ENCODE measurements at regions not wholly inside any gene's neighbourhood (a gene's known extent, or its start where the extent isn't known, plus 50 kb on each side); places are given as distances from the start of the nearest gene placed in this dataset.
"Not testable (repeated sequence)": the region's sequence is repeated elsewhere in the genome, so short reads cannot be mapped to it uniquely, and the experiment has no call there.

DNA sequence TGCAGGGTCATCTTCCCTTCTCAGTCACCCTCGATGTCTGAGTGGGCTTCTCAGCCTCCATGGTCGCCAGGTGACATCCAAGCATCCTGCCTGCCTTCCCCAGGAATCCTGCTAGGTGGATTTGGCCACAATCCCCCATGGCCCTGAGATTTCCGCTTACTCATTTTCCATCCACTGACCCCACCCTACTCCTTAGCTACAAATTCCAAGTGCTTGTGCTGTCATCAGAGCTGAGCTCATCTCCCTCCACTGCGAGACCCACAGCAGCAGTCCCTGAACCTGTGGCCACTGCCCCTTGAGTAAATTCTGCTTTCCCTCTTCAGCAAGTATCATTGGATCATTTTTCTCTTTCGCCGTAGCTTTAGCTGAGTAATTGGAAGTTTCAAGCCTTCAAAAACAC lies 90.5 kb upstream of the ANKRD10 start:
- no peak for DNase-seq

DNA sequence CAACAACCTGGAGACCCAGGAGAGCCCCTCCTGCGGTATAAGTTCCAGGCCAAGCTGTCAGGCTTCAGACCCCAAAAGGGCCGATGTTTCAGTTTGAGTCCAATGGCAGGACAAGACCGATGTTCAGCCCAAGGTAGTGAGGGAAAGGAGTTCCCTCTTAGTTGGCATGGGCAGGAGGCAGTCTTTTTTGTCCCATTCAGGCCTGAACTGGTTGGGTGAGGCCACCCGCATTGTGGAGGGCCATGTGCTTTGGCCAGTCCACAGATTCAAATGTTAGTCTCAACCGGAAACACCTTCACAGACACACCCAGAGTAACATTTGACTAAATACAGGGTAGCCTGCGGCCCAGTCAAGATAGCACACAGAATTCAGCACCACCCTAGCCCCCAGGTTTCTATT lies 89.6 kb upstream of the ANKRD10 start:
- no peak for DNase-seq

DNA sequence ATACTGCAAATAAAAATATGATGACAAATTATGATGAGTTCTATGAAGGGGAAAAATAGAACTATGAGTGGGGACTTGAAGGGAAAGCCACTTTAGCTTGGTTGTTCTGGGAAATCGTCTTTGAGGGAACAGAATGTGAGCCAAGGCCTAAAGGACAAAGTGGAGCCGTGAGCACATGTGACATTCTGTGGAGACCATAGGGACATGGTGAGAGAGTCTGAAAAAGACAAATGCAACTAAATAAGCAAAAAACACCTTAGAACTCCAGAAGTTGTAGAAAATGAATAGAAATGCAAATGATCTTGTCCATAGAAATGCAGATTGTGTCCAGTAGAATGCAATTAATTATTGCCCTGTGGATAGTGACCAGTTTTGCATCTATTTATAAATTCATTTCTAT lies 86.8 kb upstream of the ANKRD10 start:
- no peak for DNase-seq

DNA sequence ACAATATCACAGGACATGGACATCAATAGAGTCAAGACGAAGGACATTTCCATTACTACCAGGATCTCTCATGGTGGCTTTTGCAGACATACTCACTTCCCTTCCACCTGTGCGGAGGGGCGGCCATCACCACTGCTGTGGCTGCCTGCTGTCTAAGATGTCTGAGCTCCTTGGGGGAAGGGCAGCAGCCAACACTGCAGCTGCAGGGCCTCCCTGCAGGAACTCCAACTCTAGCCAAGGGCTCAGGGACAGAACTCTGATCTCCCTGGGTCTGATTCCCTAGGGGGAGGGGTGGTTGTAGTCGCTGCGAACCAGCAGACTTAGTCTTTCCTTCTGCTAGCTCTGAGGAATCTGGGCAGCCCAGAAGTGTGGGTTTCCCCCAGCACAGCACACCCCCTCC lies 78.9 kb upstream of the ANKRD10 start:
- DNase-seq, result no peak

DNA sequence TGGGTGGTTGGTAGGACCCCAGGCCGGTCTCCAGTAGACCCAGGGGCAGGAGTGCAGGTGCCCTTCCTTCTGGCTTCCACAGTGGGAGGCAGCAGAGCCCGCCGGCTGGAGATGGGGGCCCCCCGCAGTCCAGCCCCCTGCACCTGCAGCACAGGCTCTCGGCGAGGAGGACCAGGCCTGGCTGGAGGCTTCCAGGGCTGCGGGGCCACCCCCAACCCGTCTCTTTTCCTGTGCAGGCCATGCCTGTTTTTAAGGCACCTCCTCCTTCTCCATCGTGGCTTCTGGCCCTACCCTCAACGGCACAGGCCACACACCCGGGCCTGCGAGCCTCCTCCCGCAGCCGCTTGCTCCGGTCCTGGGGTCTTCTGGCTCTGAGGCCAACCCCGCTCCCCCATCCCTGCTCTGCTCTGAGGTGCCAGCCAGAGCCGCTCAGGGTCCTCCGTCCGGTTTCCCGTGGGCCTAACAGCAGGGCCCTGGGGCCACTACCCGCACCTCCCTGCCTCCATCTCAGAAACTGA lies 77.2 kb upstream of the ANKRD10 start:
- DNase-seq, result no peak

DNA sequence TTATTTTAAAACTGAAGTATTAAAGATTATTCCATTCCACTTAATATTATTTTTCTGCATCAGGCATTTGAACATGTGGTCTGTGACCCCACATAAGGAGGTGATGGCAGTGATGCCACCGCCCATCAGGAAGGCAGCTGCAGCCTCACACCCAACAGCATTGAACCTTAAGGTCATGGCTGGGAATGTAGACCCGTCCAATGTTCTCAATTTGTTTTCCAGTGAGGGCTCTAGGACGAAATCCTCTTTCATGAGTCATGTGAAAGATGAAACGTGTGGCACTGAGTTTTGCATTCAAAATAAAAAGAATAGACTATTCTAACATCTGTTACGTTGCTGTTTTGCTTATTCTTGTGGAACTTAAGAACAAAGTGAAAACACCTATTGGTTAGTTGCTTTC lies 74.5 kb upstream of the ANKRD10 start:
- no peak for DNase-seq

DNA sequence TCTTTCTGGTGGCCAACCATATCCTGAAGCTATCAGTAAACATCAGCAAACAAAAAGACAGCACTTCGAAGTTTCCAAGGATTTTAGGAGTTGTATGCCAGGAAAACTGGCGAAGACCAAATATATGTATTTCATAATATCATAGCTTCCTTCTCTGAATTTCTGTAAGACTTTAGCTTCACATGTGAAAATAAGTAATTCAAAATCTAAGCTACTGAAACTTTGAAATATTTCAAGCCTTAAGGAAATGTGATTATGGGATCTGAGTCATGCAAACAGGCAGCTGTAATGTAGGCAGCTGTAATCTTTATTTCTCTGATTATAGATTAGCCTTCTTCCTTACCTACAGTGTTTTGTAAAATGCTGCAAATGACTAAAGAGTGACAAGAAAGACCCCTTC lies 70.7 kb upstream of the ANKRD10 start:
- DNase-seq, result no peak

DNA sequence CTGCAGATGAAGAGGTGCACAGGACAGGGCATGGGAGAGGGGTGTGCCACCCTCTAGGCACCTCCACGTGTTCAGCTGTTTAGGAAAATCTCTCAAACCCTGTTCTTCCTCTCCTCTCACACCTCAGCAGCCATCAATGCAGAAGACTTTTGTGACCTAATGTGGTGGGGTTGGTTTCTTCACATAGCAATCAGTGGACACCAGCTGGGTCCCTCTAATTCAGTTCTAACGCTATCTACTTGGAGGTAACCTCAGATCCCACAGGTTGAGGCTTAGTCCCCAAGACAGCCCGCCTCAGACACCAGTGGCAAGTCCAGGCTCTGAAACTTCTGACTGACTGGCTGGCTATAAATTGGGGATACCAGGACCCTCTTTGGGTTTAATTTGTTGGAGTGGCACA lies 69.9 kb upstream of the ANKRD10 start:
- no peak for DNase-seq

DNA sequence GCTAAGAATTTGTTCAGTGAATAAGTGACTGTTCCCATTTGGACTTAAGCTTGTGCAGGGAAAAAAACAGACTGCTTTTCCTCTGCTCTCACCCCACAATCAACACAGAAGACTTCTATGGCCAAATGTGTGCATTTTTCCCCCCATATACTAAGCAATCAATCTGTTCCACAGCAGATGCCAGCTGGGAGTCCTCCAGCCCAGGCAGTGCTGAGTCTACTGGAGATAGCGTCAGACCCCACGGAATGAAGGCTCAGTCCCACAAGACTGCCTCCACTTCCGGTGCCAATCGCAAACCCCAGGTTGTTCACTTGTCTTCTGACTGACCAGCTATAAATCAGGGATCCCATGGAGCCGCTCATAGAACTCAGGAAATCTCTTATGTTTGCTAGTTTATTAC lies 69.5 kb upstream of the ANKRD10 start:
- no peak for DNase-seq

DNA sequence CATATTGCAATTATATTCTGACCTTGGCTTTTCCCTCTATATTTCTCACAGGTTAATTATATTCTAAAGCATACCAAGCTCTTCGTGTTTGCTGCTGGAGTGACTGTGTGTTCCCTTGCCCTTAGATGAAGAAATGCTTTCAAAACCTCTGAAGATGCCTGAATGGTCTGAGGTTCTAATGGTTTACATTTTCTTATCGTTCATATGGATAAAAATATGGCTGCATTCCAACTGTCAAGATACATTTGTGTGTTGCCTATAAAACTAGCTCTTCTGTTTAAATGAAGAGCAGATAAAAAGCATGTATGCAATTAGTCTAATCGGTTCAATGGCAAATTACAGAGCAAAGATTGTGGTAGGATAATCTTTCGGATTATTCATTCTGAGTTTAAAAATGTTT lies 68.4 kb upstream of the ANKRD10 start:
- no peak for DNase-seq

DNA sequence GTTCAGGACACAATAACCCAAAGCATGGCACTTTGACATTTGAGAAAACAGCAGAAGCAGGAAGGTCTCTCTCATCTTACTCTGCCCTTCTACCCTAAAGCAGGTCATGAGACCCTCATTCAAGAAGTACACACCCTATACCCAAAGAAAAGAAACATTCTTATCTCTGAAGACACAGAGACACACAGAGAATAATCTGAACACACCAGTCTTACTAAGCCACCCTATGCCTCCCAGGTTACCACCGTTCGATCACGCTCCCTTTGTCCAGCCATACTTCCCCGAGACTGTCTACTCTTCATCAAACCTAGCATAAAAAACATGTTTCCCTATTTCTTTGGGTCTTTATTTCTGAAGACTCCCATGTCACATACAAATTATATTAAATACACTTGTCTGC lies 66.5 kb upstream of the ANKRD10 start:
- no peak for DNase-seq

DNA sequence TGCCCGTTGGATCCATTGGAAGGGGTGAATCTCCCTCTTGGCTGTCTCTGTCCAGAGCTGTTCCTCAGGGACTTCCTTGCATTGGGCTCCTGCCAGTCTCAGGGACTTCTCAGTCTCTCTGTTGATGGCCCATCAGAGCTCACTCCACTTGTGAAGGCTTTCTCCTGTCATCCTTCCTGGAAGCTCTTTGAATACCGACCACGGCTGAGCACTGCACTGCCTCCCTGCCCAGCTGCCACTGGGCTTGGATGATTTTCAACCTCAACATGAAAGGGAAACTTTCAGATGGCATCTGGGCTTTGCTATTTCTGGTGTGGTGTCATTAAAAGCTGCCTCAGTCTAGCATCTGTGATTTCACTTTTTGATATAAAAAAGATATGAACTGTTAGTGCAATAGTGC lies 66.1 kb upstream of the ANKRD10 start:
- no peak for DNase-seq

DNA sequence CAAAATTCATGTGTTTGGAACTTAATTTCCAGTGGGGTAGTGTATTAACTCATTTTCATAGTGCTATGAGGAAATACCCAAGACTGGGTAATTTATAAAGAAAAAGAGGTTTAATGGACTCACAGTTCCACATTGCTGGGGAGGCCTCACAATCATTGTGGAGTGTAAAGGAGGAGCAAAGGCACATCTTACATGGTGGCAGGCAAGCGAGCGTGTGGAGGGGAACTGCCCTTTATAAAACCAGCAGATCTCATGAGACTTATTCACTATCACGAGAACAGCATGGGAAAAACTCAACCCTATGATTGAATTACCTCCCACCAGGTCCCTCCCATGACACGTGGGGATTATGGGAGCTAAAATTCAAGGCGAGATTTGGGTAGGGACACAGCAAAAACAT lies 64.3 kb upstream of the ANKRD10 start:
- not testable (repeated sequence) for DNase-seq

DNA sequence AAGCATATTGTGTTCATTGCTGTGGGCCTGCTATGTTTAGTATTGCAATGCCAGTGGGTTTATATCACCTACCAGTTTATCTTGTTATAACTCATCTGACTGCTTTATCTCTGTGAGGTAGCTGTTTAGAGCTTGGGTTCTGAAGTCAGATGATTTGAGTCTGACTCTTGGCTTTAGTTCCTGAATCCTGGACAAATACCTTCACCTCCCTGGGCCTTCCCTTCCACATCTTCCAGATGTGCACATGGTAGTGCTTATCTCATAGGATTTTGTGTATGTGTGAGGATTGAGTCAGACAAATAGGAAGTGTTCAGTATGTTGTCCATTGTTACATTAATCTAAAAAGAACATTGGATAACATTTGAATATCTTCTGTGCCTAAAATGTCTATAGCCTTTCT lies 63.5 kb upstream of the ANKRD10 start:
- no peak for DNase-seq

DNA sequence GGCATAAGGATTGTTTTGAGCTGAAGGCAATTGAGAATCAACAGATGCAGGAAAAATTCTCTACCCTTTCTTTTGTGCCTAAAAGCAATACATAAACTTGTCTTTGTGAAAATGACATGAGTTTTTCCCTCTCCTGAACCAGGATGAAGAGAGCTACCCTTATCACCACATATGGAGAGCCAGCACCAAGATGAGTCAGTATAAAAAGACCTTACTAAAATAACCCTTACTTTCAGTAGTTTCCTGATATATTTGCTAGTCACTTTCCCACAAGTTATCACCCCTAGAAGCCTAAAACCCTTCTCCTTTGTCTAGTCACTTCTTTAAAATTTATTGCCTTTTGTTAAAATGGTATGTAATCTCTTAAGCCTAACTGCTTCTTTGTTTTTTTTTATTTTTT lies 61.9 kb upstream of the ANKRD10 start:
- no peak for DNase-seq

DNA sequence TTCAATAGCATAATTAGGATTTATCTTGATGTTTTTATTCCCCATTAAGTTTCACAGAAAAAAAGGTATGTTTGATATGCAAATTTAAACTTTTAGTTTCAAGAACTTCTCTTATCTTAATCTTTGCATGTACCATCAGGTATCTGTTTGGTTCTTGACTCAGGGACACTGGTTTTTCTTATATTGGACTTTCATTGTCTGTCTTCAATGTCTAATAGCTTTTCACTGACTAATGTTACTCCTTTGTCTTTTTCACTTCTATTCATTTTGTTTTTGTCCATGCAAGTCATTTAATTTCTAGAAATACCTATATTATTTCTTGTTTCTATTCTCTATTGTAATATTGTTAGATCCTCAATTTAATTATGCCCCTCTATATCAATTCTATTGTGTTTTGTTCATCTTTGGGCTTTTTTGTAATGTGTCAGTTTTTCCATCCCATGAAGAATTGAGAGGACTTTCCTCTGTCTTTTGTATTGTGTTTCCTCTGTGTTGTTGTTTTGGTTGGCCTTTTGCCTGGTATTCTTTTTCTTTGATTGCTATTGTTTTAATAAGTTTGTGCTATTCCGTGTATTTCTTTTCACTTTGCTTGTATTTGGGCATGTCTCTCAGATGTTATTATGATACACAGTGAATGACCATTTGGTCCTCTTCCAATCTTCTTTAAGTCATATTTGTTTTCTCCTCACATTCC lies 58.3 kb upstream of the ANKRD10 start:
- no peak for DNase-seq

DNA sequence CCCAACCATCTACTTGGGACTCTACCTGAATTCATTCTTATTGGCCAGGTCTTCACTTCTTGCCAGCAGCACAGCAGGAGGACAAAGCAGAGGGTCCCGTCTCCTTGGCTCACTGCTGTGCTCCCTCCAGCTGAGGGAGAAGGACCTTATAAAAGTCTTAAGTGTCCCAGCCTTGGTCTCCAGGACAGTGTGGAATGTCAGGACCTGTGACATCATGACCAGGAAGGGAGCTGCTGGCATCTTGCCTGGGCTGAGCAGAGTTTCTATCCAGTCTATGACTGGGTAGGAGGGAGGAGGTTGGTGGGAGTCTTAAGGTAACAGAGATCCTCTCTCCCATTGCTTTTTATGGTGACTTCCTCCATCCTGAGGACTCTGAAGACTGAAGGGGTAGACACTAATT lies 56.6 kb upstream of the ANKRD10 start:
- DNase-seq, result no peak

DNA sequence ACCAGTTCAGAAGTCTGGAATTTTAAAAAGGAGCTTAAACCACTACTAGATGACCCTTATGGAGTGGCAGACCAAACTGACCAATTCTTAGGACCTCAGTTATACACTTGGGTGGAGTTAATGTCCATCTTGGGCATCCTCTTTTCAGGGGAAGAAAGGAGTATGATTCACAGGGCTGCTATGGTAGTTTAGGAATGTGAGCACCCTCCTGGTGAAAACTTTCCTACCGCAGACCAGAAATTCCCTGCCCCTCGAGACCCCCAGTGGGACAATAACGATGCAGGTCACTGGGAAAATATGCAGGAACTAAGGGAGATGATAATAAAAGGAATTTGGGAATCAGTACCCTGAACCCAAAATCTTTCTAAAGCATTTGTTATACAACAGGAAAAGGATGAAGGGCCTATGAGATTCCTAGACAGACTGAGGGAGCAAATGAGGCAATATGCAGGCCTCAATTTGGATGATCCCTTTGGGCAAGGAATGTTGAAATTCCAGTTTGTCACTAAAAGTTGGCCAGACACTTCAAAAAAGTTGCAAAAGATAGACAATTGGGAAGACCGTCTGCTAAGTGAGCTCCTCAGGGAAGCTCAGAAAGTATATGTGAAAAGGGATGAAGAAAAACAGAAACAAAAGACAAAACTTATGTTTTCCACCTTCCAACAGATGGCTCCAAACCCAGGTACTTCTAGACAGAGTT lies 52.4 kb upstream of the ANKRD10 start:
- not testable (repeated sequence) for DNase-seq

DNA sequence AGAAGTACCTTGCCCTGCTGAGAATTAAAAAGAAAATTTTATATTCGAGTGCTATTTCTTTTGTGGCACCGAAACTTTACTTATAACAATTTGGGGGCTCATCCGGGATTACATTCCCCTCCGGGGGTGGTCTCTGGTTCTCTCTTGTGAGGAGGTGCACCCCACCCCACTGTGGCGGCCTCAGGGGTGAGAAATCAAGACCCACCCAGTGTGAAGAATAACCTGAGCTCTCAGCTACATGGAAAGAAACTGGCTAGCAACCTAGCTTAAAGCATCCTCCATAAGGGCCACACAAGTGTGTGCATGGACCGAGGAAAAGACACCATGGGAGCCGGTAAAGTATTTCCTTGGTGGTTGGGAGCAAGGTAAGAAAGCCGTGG lies 50.9 kb upstream of the ANKRD10 start:
- DNase-seq, result no peak

DNA sequence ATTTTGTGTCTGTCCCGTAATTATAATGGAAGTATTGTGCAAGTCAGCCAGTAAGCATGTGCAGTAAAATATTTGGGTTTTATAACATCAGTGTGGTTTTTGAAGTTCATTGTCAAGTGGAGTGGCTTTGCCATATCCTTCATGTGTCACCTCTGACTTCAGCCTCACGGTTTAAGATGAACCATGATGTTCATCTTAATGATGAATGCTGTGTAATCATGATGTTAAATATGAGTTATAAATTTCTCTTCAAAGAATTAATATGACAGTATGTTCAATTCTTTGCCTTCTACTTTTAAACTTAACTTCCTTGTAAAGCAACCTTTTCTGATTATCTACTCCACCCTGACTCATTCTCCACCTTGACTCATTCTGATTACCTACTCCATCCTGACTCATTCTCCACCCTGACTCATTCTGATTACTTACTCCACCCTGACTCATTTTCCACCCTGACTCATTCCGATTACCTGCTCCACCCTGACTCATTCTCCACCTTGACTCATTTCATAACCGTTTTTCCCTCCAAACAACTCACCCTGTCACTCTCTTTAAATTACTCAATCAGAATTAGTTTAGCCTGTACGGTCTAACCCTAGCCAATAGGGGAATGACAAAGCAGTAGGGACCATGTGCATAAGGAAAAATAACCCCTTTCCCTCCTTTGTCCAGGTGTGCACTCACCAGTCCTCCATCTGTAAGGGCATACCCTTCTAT lies 50.3 kb upstream of the ANKRD10 start:
- no peak for DNase-seq
